Caki2 (cell line): ENCODE measurements at regions not wholly inside any gene's neighbourhood (a gene's known extent, or its start where the extent isn't known, plus 50 kb on each side); places are given as distances from the start of the nearest gene placed in this dataset.
"Not testable (repeated sequence)": the region's sequence is repeated elsewhere in the genome, so short reads cannot be mapped to it uniquely, and the experiment has no call there.

ENCODE experiments used
- DNase-seq: peaks from one replicate; pipeline ENCODE4 v3.0.0-alpha.2; 2015; ENCODE audit warnings: low read depth
- in situ Hi-C: cut with HindIII; loops from 2 replicates; pipeline ENCODE4 v1.10.0; 2016; ENCODE audit warnings: low sequenced_read_pairs, low pct_unique_long_range_greater_than_20kb, mixed read lengths

DNA sequence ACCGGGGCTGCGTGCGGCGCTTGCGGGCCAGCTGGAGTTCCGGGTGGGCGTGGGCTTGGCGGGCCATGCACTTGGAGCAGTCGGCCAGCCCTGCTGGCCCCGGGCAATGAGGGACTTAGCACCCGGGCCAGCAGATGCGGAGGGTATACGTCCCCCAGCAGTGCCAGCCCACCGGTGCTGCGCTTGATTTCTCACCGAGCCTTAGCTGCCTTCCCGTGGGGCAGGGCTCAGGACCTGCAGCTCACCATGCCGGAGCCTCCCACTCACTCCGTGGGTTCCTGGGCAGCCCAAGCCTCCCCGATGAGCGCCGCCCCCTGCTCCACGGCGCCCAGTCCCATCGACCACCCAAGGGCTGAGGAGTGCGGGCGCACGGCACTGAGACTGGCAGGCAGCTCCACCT lies 51.4 kb upstream of the INPP4B start:
- DNase-seq, in situ Hi-C loops: not testable (repeated sequence)

DNA sequence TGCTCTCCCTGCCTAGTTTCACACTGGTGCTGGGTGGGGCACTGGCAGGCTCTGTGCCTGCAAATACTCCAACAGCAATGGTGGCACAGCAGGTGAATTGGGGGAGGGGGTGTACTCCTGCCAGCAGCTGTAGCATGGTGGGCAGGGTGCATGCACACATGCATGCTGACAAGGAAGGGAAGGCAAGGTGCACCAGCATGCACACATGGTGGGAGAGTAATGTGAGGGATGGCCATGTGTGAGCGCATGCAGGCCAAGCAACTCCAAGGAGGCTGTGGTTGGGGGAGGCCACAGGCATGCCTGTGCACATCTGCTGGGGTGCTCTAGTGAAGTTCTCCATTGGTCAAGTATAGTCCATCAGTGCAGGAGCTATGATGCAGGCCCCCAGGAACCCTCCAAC lies 54.5 kb upstream of the INPP4B start:
- in situ Hi-C loops, result no loop called here

DNA sequence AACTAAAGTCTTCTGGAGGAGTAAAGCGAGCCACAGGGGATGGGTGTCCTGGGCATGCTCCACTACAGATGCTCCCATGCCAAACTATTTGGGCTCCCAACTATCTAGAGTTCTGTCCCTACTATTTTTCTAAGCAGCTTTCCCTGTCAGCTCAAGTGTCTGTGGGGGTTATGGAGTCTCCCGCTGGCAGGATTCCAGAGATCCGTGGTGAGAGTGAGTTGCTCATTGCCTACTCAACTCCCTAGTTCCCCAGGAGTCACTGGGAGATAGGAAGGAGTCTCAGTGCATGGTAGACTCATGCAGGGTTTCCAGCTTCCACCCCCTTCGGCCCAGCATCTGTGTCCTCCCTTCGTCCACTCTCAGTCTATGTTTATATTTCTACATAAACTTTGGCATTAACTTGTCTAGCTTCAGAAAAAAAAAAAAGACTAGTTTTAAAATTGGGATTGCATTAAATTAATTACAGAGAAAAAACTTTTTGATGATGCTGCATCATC lies 55.1 kb upstream of the INPP4B start:
- in situ Hi-C loops, result no loop called here
- DNase-seq, result no peak

More for the DNA sequence above, 54.5 kb upstream of the INPP4B start:
- no peak for DNase-seq

GRCh38 chr4:142903617-142904016 lies 57.5 kb upstream of the INPP4B start:
- in situ Hi-C loops, DNase-seq: not testable (repeated sequence)

- in situ Hi-C loops, result no loop called here
- DNase-seq, result no peak
These were observed 63.8 kb upstream of the INPP4B start for GRCh38 chr4:142909908-142910307.

GRCh38 chr4:142913034-142913433 lies 66.9 kb upstream of the INPP4B start:
- in situ Hi-C loops, result no loop called here

GRCh38 chr4:142913461-142914030 lies 67.4 kb upstream of the INPP4B start:
- no peak for DNase-seq
- in situ Hi-C loops, result no loop called here

More at GRCh38 chr4:142913034-142913433, 66.9 kb upstream of the INPP4B start:
- no peak for DNase-seq

GRCh38 chr4:142917678-142918077 lies 71.6 kb upstream of the INPP4B start:
- in situ Hi-C loops, result no loop called here
- DNase-seq, result no peak

GRCh38 chr4:142922720-142923119 lies 76.6 kb upstream of the INPP4B start:
- no peak for DNase-seq
- in situ Hi-C loops, result no loop called here

- no peak for DNase-seq
- in situ Hi-C loops, result no loop called here
These were observed 77.5 kb upstream of the INPP4B start for GRCh38 chr4:142923619-142924018.

GRCh38 chr4:142925161-142925560 lies 79.1 kb upstream of the INPP4B start:
- DNase-seq, result no peak
- in situ Hi-C loops, result no loop called here

DNA sequence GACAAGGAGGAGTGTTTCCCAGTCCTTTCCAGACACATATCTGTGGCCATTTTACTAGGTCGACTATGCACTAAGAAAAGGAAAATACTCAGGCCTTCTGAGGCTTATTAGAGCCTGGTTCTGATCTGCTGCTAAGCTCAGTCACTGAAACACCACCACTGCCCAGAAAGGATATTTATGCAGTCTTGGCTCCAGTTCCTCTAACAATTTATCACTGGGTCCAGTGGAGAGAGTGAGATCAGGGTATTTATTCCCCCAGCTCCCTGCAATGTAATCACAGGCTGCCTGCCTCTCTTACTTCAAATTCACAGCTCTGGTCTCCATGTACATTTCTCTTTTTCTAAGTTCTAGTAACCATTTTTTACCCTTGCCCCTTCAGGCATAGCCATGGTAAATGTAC lies 81.6 kb upstream of the INPP4B start:
- in situ Hi-C loops, result no loop called here
- no peak for DNase-seq

DNA sequence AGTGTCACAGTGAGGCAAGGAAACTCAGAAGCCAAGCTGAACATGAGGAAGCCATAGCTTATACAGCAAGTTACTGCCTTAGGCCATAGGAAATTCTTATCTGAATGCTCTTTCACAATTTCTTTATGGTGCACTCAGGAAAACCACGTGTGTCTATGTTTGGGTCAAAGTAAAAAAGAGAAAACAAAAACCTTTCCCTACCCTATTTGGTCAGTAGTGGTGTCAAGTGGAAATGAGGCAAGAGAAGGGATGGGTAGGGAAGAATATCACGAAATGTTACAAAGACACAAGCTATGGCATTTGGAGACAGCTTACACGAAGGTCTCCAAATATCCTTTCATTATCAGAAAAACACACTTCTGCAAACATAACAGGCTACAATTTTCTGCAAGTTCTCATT lies 83.4 kb upstream of the INPP4B start:
- no peak for DNase-seq
- in situ Hi-C loops, result no loop called here

DNA sequence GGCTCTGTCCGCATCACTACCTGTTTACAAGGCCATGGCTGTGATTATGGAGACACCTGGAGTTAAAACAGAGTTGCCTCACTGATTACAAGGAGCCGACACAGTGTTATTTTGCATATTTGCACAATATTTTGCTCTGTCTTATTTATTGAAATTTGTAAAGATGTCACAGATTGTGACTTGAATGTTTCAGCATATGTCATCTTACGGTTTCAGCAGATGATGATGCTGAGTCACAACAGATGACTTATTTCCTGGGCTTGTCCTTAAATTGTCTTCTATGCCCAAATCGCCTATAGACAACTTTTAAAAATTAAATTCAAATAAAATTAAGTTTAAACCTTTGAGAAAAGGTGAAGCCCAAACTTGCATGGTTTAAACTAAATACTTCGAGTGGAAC lies 87.1 kb upstream of the INPP4B start:
- in situ Hi-C loops, result no loop called here

GRCh38 chr4:142940425-142941330 lies 94.6 kb upstream of the INPP4B start:
- peak; percentile 40 for DNase-seq
- in situ Hi-C loops, result no loop called here

More for the DNA sequence above, 87.1 kb upstream of the INPP4B start:
- DNase-seq, result no peak

GRCh38 chr4:142944565-142944964 lies 98.5 kb upstream of the INPP4B start:
- no peak for DNase-seq
- in situ Hi-C loops, result no loop called here

DNA sequence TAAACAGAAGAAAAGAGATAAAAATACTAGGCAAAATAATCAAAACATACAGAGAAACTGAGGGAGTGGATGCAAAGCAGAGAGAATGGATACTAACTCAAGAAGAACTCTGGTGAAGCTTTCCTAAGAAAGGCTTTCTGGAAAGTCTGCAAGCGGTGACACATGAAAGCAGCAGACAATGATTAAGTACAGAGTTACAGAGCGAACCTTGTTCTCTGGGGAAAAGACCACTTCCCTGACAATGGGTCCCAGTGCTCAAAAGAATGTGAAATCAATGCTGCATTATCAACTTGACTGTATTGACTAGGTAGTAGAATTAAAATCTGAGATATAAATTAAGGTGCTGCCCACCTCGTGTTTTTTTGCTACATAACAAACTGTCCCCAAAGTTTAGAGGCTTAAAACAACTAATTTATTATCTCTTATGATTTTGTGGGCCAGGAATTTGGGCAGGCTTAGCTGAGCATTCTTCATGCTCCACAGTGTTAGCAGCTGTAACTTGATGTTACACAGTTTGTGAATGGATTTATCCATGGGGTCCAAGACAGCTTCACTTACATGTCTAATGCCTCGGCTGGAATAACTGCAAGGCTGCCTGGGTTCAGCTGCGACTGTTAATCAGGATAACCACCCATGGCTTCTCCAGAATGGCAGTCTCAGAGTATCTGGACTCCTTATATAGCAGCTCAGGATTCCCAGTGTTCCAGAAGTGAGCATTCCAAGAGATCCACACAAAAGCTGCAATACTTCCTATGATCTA lies 106.9 kb upstream of the INPP4B start:
- in situ Hi-C loops, result no loop called here
- DNase-seq, result no peak

DNA sequence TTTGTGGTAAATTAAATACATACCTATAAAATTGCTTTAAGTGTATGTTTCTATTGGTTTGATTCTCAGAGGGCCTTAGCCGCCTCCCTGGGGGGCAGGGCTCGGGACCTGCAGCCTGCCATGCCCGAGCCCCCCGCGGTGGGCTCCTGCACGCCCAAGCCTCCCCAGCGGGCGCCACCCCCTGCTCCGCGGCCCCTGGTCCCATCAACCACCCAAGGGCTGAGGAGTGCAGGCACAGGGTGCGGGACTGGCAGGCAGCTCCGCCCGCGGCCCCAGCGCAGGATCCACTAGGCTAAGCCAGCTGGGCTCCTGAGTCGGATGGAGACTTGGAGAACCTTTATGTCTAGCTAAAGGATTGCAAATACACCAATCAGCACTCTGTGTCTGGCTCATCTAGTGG lies 108.3 kb upstream of the INPP4B start:
- DNase-seq, result no peak
- in situ Hi-C loops, result no loop called here

- no peak for DNase-seq
- in situ Hi-C loops, result no loop called here
These were observed 109.4 kb upstream of the INPP4B start for GRCh38 chr4:142955501-142955900.
